Smooth muscle cell (in vitro differentiated cells): ENCODE measurements at regions not wholly inside any gene's neighbourhood (a gene's known extent, or its start where the extent isn't known, plus 50 kb on each side); places are given as distances from the start of the nearest gene placed in this dataset.

Experiments used
- DNase-seq: peaks from one replicate; lab custom pipeline; 2025; ENCODE audit not compliant: unreplicated experiment; lab: John Stamatoyannopoulos, UW
- H2AFZ ChIP-seq: fragments of 200-600 bp; sonication (generic); 2 replicates; pipeline ENCODE4 v1.6.0; 2016; ENCODE audit warnings: antibody characterized with exemption, low read depth, mild to moderate bottlenecking
- H3F3A ChIP-seq: fragments of 200-600 bp; sonication (generic); 2 replicates; pipeline ENCODE4 v1.6.0; 2017; ENCODE audit warnings: antibody characterized with exemption, low read depth
- H3K27ac ChIP-seq: fragments of 200-600 bp; sonication (generic); 2 replicates; pipeline ENCODE4 v1.5.1; 2016; ENCODE audit warnings: low read depth, mild to moderate bottlenecking
- H3K27me3 ChIP-seq: fragments of 200-600 bp; sonication (generic); 2 replicates; pipeline ENCODE4 v1.6.1; 2016; ENCODE audit warnings: low read depth, mild to moderate bottlenecking
- H3K36me3 ChIP-seq: fragments of 200-600 bp; sonication (generic); 2 replicates; pipeline ENCODE4 v1.5.1; 2016; ENCODE audit warnings: low read depth
- H3K4me1 ChIP-seq: fragments of 200-600 bp; sonication (generic); 2 replicates; pipeline ENCODE4 v1.5.1; 2016; ENCODE audit warnings: low read depth
- H3K4me2 ChIP-seq: fragments of 200-600 bp; sonication (generic); 2 replicates; pipeline ENCODE4 v1.6.0; 2016; ENCODE audit warnings: mild to moderate bottlenecking
- H3K4me3 ChIP-seq: fragments of 200-600 bp; sonication (generic); 2 replicates; pipeline ENCODE4 v1.5.1; 2016; ENCODE audit warnings: mild to moderate bottlenecking
- H3K79me2 ChIP-seq: fragments of 200-600 bp; sonication (generic); 2 replicates; pipeline ENCODE4 v1.6.0; 2016; ENCODE audit warnings: low read depth, mild to moderate bottlenecking
- H3K9ac ChIP-seq: fragments of 200-600 bp; sonication (generic); 2 replicates; pipeline ENCODE4 v1.6.0; 2016; ENCODE audit warnings: low read depth
- H3K9me3 ChIP-seq: fragments of 200-600 bp; sonication (generic); replicated peaks from 2 replicates; pipeline ENCODE4 v1.5.1; 2016; ENCODE audit warnings: low read depth
- H4K20me1 ChIP-seq: fragments of 200-600 bp; sonication (generic); 2 replicates; pipeline ENCODE4 v1.6.0; 2016; ENCODE audit warnings: low read depth
- CTCF ChIP-seq: fragments of 200-600 bp; sonication (generic); IDR thresholded peaks from 2 replicates; pipeline ENCODE4 v1.5.1; 2017; ENCODE audit warnings: borderline replicate concordance, mild to moderate bottlenecking, antibody characterized with exemption; ENCODE audit not compliant: insufficient read depth, poor library complexity, severe bottlenecking
- whole genome bisulfite sequencing: methylation state at CpG from one replicate; pipeline ENCODE4 v1.1.7; 2016; ENCODE audit warnings: low lambda C conversion rate; 5-methylcytosine and 5-hydroxymethylcytosine counted together

DNA sequence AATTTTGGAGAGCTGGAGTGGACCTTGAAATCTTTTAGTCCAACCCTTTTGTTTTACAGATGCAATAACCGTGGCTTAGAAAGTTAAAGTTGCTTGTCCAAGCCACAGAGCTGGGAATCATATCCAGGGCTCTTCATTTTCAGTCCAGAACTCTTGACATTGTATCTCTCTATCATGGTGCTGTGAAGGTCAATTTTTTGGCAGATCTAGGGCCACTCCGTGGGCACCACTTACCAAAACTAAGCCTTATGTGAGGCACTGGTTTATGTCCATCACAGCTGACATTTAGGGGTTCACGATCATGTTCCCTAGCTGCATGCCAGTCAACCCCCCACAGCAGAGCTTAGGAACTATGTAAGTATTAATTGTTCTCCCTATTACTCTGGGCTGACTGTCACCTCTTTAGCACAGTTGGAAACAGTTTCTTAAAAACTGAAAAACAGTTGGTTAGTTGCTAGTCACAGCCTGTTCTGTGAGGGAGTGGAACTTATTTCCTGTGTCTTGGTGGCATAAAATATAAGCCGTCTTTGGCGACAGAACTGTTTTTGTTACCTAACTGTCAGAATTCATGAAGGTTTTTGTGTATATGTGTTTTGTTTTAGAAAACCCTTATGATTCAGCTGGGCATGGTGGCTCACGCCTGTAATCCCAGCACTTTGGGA lies 189.6 kb upstream of the UMPS start:
- no peaks in the 10 kb centered on the region for H4K20me1 ChIP-seq
- H3K27ac ChIP-seq = no peak overlapping the region
- H3K36me3 ChIP-seq = no peaks in the 10 kb centered on the region
- H3K4me2 ChIP-seq = no peak overlapping the region
- no peaks in the 10 kb centered on the region for H3K79me2 ChIP-seq
- TF ChIP-seq CTCF = no peak
- no peaks in the 10 kb centered on the region for H3K9me3 ChIP-seq
- no peak overlapping the region for H3K9ac ChIP-seq
- DNase-seq = no peak
- no peaks in the 10 kb centered on the region for H3K4me1 ChIP-seq
- H3F3A ChIP-seq = no peaks in the 10 kb centered on the region
- no peak overlapping the region for H2AFZ ChIP-seq
- 92% methylated on average over 6 of the region's 6 CpGs for WGBS
- H3K27me3 ChIP-seq = no peaks in the 10 kb centered on the region
- H3K4me3 ChIP-seq = no peak overlapping the region

DNA sequence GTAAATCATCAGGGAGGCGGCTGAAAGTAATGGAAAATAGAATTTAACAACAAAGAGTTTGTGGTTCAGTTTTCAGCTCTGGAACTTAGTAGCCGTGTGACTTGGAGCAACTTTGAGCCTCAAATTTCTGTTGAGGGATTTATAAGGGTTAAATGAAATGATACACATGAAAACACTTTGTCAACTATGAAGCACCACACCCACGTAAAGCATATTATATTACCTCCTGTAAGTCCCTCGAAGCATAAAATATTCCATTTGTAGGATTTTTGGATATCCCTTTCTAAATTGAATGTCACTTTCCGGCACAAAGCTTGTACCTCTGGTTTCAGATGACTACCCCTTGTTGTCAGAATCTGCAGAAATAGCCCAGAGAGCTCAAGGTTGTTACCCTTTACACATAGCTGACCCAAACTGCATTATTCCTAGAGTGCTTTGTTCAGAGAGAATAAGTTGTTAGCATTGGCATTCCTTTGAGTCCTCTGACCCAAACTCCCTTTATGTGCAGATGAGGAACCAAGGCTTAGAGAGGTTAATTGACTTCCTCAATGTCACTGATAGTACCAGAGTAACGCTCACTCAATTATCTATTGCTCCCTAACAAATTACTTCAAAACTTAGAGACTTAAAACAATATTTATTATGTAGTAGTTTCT lies 187.9 kb upstream of the UMPS start:
- H3K4me3 ChIP-seq = no peak overlapping the region
- DNase-seq = no peak
- no peaks in the 10 kb centered on the region for H3K4me1 ChIP-seq
- TF ChIP-seq CTCF = no peak
- H3K27me3 ChIP-seq = no peaks in the 10 kb centered on the region
- H4K20me1 ChIP-seq = no peaks in the 10 kb centered on the region
- no peaks in the 10 kb centered on the region for H3K36me3 ChIP-seq
- 93% methylated on average over 6 of the region's 6 CpGs for whole genome bisulfite sequencing
- no peak overlapping the region for H3K9ac ChIP-seq
- H3F3A ChIP-seq = no peaks in the 10 kb centered on the region
- H3K27ac ChIP-seq = no peak overlapping the region
- no peaks in the 10 kb centered on the region for H3K79me2 ChIP-seq
- no peaks in the 10 kb centered on the region for H3K9me3 ChIP-seq
- no peak overlapping the region for H2AFZ ChIP-seq
- H3K4me2 ChIP-seq = no peak overlapping the region

DNA sequence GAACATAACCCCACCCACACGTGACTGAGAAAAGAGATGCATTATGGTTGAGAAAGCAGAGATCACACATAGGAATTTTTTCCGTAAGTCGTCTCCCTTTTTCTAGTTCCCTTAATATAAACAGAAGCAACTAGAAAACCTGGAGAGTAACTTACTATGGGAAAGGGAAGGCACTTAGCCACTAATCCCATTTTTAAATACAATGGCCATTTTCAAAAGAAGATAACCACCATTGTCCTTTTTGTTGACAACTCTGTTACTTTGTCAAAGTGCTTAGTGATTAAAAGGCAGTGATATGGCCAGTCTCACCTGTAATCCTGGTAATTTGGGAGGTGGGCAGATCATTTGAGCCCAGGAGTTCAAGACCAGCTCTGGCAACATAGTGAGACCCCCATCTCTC lies 184.4 kb upstream of the UMPS start:
- no peak for TF ChIP-seq CTCF
- no peak overlapping the region for H3K4me2 ChIP-seq
- H3K36me3 ChIP-seq = no peaks in the 10 kb centered on the region
- H3K9me3 ChIP-seq = no peaks in the 10 kb centered on the region
- DNase-seq = no peak
- no peak overlapping the region for H3K4me3 ChIP-seq
- no peak overlapping the region for H2AFZ ChIP-seq
- no peaks in the 10 kb centered on the region for H3K27me3 ChIP-seq
- H3K9ac ChIP-seq = no peak overlapping the region
- H3K4me1 ChIP-seq = no peaks in the 10 kb centered on the region
- no peak overlapping the region for H3K27ac ChIP-seq
- no peaks in the 10 kb centered on the region for H3K79me2 ChIP-seq
- 57% methylated on average over 3 of the region's 3 CpGs for WGBS
- H4K20me1 ChIP-seq = no peaks in the 10 kb centered on the region
- no peaks in the 10 kb centered on the region for H3F3A ChIP-seq

- Histone ChIP-seq H3K27me3 (no peaks in the 10 kb centered on the region), H3K27ac (no peak overlapping the region), H4K20me1 (no peaks in the 10 kb centered on the region), H3K4me3 (no peak overlapping the region), H3K4me2 (no peak overlapping the region), H3K9me3 (no peaks in the 10 kb centered on the region), H3K79me2 (no peaks in the 10 kb centered on the region), H3K9ac (no peak overlapping the region), H3K4me1 (peaks cover 3% of the 10 kb centered on the region), H2AFZ (no peak overlapping the region), H3F3A (peaks cover 11% of the 10 kb centered on the region), H3K36me3 (no peaks in the 10 kb centered on the region)
- 82% methylated on average over 5 of the region's 5 CpGs for WGBS
- no peak for DNase-seq
- TF ChIP-seq CTCF = no peak
These were observed 178.0 kb upstream of the UMPS start for GRCh38 chr3:124552224-124552623.
